Bronchial epithelial cell (primary cell): ENCODE measurements at regions not wholly inside any gene's neighbourhood (a gene's known extent, or its start where the extent isn't known, plus 50 kb on each side); places are given as distances from the start of the nearest gene placed in this dataset.

Experiments used
- DNase-seq: peaks from one replicate; pipeline ENCODE4 v3.0.0-alpha.2; 2010; ENCODE audit warnings: low read depth
- FAIRE-seq: peaks from 2 replicates; lab custom pipeline; 2011; peaks lifted over from hg19 to GRCh38; lab: Jason Lieb, UNC
- H3K27me3 ChIP-seq: 2 replicates; pipeline ENCODE4 v1.5.1; 2011; ENCODE audit warnings: low read length; ENCODE audit not compliant: control insufficient read depth, insufficient read depth
- H3K36me3 ChIP-seq: 2 replicates; pipeline ENCODE4 v1.5.1; 2011; ENCODE audit warnings: low read length; ENCODE audit not compliant: control insufficient read depth, insufficient read depth
- H3K4me3 ChIP-seq: 2 replicates; pipeline ENCODE4 v1.5.1; 2011; ENCODE audit warnings: mild to moderate bottlenecking, low read depth, low read length, control low read depth
- CTCF ChIP-seq: IDR thresholded peaks from 2 replicates; pipeline ENCODE4 v1.5.1; 2011; ENCODE audit warnings: mild to moderate bottlenecking, moderate library complexity, low read length, control low read depth, inconsistent platforms; ENCODE audit not compliant: insufficient read depth, severe bottlenecking

- no peak for TF ChIP-seq CTCF
- Histone ChIP-seq H3K36me3 (peaks cover 2% of the 10 kb centered on the region), H3K27me3 (no peaks in the 10 kb centered on the region), H3K4me3 (no peak overlapping the region)
- DNase-seq (peak; percentile 59), FAIRE-seq (no peak)
Measured at GRCh38 chrX:45750639-45751038, 550.0 kb upstream of the DIPK2B start.

DNA sequence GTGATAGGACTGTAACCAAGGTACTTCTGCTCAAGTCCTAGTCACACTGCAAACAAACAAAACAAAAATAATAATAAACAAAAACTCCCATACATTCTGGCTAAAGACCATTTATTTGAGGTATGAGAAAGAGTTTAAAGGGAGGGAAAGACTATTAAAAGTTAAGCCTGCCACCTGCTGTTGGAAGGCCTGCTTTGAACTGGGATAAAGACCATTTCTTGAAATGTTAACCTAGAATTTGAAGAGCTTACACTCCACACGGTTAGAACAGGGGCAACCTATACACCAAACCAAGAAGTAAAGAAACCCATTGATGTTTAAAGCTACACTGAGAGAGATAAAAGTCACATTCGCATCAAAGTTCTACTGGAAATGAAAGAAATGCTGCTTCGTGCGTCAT, 548.7 kb upstream of the DIPK2B start:
- H3K36me3 ChIP-seq, result peaks cover 2% of the 10 kb centered on the region
- peak; percentile 16 for TF ChIP-seq CTCF
- no peak overlapping the region for H3K4me3 ChIP-seq
- DNase-seq, result no peak
- no peaks in the 10 kb centered on the region for H3K27me3 ChIP-seq
- no peak for FAIRE-seq

- no peak for TF ChIP-seq CTCF
- FAIRE-seq, result no peak
- Histone ChIP-seq H3K36me3 (peaks cover 2% of the 10 kb centered on the region), H3K27me3 (no peaks in the 10 kb centered on the region), H3K4me3 (no peak overlapping the region)
- no peak for DNase-seq
Measured at GRCh38 chrX:45748369-45748774, 547.7 kb upstream of the DIPK2B start.

DNA sequence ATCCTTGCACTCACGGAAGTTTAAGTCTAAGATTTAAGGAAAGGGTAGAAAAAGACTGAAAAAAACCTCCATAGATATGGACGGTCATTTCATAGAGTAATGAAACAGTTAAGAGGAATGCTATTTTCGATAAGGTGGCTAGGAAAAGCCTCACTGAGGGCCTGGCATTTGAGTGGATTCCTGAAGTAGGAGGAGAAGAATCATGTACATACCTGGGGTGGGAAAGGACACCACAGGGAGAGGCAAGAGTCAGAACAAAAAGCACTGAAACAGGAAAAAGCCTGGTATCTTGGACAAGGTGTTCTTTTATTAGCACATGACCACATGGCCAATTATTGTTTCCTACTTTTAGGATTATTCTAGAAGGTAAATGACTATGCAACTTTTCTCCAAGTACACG, 547.2 kb upstream of the DIPK2B start:
- no peak for TF ChIP-seq CTCF
- Histone ChIP-seq H3K36me3 (peaks cover 2% of the 10 kb centered on the region), H3K4me3 (no peak overlapping the region), H3K27me3 (no peaks in the 10 kb centered on the region)
- no peak for DNase-seq
- FAIRE-seq, result no peak

DNA sequence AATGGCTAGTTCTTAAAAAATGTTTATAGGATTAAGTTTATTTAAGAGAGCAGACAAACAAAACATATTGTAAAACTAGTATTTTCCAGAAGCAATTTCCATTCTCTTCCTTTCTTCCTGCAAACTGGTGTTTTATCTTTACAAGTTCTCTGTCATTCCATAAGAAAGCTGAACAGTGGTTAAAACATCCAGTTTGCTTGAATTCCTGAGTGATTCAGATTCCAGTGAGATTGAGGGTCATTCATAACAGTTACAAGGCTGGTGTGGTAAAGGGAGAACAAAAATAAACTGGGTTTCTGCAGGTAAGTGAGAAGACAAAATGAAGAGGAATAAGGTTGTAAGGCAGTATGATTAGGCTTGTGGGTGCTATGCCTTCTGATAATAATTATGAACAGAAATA, 544.8 kb upstream of the DIPK2B start:
- DNase-seq (no peak), FAIRE-seq (no peak)
- no peak overlapping the region for H3K4me3 ChIP-seq
- peaks cover 2% of the 10 kb centered on the region for H3K36me3 ChIP-seq
- no peak for TF ChIP-seq CTCF
- H3K27me3 ChIP-seq, result no peaks in the 10 kb centered on the region

- TF ChIP-seq CTCF, result no peak
- Histone ChIP-seq H3K27me3 (no peaks in the 10 kb centered on the region), H3K36me3 (peaks cover 2% of the 10 kb centered on the region), H3K4me3 (no peak overlapping the region)
- DNase-seq (no peak), FAIRE-seq (peak; percentile 66)
Measured at GRCh38 chrX:45743906-45744625, 543.4 kb upstream of the DIPK2B start.
